ENCODE measurements at regions not wholly inside any gene's neighbourhood (a gene's known extent, or its start where the extent isn't known, plus 50 kb on each side); places are given as distances from the start of the nearest gene placed in this dataset.

DNA sequence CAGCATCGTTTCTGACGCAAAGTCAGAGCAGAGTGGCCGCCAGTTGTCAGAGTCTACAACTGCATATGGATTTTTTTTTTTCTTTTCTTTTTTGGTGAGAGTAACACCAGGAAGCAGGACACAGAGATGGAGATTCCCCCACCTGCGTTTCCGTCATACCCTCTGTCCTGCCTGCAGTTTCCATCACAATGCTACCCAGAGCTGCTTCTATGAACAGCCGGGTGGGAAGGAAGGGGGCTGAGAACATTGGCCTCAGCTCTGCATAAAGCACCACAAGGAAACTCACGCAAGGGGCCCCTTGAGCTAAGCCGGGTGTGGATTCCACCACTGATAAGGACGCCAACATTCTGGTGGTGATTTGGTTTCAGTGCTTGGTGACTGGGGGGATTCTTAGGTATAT is 183.5 kb upstream of the AFDN start:
- no peak for DNase-seq (ENCODE audit: low spot score)
- ATAC-seq (ENCODE audit: low FRiP score), result no peak
- TF ChIP-seq, protein P1, sequence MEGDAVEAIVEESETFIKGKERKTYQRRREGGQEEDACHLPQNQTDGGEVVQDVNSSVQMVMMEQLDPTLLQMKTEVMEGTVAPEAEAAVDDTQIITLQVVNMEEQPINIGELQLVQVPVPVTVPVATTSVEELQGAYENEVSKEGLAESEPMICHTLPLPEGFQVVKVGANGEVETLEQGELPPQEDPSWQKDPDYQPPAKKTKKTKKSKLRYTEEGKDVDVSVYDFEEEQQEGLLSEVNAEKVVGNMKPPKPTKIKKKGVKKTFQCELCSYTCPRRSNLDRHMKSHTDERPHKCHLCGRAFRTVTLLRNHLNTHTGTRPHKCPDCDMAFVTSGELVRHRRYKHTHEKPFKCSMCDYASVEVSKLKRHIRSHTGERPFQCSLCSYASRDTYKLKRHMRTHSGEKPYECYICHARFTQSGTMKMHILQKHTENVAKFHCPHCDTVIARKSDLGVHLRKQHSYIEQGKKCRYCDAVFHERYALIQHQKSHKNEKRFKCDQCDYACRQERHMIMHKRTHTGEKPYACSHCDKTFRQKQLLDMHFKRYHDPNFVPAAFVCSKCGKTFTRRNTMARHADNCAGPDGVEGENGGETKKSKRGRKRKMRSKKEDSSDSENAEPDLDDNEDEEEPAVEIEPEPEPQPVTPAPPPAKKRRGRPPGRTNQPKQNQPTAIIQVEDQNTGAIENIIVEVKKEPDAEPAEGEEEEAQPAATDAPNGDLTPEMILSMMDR (IDR thresholded peaks at IDR 0.05), result no peak

DNA sequence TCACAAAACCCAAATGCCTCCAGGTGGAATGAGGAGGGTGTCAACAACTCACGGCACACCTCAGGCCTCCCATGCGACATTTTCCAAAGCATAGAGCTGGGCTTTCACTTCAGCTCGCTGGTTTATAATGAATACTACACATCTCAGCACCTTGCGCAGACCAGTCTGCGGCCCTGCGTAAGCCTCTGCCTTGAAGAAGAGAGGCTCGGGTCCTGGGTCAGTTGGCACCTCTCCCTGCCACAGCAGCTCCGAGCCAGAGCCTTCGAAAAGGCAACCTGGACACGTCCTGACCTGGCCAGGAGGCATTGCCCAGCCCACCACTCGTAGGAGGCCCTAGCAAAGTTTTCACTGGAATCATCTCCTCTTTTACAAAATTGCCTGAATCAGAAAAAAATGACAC is 183.0 kb upstream of the AFDN start:
- TF ChIP-seq, protein P1 (IDR thresholded peaks at IDR 0.05), result no peak
- ATAC-seq (ENCODE audit: low FRiP score) (no peak), DNase-seq (ENCODE audit: low spot score) (no peak)

DNA sequence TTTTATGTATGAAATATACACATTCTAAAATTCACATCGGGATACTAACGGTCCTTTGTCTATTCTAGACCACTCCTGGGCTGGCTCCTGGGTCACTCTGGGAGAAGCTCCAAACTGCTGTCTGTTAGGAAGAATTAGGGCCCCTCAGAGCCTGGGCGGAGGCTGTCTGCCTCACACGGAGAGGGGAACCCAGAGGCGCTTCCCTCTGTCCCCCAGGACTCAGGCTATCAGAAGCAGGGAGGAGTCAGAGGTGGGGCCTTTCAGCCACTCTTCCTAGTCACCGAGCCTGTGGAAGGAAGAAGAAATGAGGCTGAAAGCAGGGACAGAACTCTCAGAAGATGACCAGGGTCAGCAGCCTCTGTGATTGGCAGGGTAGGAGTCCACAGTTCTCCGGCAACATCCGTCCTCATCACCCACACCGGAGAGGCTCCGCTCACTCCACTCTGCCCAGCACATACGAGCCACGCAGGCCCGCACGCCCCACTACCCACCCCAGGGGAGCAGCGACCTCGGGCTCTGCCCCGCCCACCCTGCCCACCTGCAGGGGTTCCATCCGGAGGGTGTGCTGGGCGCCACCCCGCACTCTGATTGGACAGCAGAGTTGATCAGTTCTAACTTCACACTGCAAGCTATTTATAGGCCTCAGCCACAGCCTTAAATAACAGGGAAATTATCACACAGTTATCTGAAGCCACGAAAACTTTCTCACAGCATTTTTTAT is 182.1 kb upstream of the AFDN start:
- no peak for ATAC-seq (ENCODE audit: low FRiP score)
- TF ChIP-seq, protein P1 (IDR thresholded peaks at IDR 0.05), result no peak
- DNase-seq (ENCODE audit: low spot score), result no peak

DNA sequence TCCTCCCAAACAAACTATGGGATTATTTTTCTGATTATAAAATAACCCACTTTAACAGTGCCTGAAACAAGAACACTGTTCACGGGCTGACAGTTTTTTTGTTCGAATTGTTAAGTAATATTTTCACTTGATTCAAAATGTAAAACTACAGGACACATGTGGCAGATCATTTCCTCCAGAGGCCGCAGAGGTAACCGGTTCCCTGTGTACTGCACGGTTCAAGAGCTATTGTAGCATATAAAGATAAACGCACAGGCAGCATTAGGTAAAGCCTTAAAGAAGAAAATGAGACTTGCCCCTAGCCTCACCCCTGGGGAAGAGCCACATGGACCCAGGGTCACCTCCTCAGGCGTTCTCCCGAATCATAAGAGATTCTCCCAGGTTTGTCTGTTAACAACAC is 181.3 kb upstream of the AFDN start:
- TF ChIP-seq, protein P1 (IDR thresholded peaks at IDR 0.05), result no peak
- ATAC-seq (ENCODE audit: low FRiP score) (no peak), DNase-seq (ENCODE audit: low spot score) (no peak)

DNA sequence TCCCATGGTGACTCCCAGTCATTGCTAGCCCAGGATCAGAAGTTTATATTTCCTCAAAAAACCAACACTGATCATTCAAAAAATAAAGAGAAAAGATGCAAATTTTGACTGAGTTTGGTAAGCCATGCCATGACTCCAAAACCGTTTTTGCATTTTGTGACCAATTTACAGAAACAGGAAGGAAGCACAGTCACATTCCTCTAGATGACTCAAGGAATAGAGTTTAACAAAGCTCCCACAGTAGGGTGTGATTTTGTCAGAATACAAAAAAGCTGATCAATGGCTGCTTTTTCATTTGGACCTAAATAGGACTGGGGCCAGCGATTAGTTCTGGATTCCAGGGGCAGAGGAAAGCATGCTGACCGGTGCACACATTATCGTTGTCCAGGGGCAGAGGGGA is 179.4 kb upstream of the AFDN start:
- ATAC-seq (ENCODE audit: low FRiP score) (no peak), DNase-seq (ENCODE audit: low spot score) (no peak)

DNA sequence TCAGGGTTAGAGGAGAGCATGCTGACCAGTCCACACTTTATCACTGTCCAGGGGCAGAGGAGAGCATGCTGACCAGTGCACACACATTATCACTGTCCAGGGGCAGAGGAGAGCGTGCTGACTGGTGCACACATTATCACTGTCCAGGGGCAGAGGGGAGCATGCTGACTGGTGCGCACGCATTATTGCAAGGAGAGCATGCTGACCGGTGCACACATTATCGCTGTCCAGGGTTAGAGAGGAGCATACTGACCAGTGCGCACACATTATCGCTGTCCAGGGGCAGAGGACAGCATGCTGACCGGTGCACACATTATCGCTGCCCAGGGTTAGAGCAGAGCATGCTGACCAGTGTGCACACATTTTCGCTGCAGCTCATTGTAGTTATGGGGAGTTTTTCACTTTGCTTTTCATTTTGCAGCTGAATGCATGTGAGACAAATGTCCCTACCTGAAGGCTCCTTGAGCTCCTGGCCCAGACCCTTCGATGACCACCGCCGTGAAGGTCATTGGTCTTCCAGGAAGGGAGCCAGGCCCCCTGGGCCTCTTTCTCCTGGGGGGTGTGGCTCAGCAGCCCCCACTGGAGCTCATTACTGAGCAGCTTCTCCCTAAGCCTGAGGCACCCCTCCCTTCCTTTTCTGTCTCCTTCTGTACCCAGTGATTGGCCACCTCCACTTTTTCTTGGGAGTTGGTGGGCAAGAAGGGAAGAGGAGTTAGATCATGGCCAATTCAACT is 178.8 kb upstream of the AFDN start:
- no peak for ATAC-seq (ENCODE audit: low FRiP score)
- DNase-seq (ENCODE audit: low spot score), result no peak
- TF ChIP-seq, protein P1 (IDR thresholded peaks at IDR 0.05), result no peak

More for the DNA sequence above, 179.4 kb upstream of the AFDN start:
- TF ChIP-seq, protein P1 (IDR thresholded peaks at IDR 0.05), result no peak
